H1 (cell line): ENCODE measurements at regions not wholly inside any gene's neighbourhood (a gene's known extent, or its start where the extent isn't known, plus 50 kb on each side); places are given as distances from the start of the nearest gene placed in this dataset.

ENCODE experiments used
- CTCF ChIA-PET: fragments of 300-600 bp; sonication (Branson Sonifier 250); formaldehyde crosslinking; loops from one replicate; lab custom pipeline; 2021; ENCODE audit not compliant: partially characterized antibody; lab: Charles Lee
- POLR2A ChIA-PET: fragments of 300-600 bp; sonication (Branson Sonifier 250); formaldehyde crosslinking; loops from one replicate; lab custom pipeline; 2021; ENCODE audit warnings: inconsistent platforms; ENCODE audit not compliant: partially characterized antibody; lab: Charles Lee
- DNase-seq, 2 experiments: peaks; one replicate each; pipeline versions ENCODE4 v3.0.0 to v3.0.0-alpha.2; 2010 to 2022; ENCODE audit warnings: low spot score in 2 of 2, low read depth in 1 of 2, mixed read lengths in 1 of 2
- FAIRE-seq: peaks from 2 replicates; lab custom pipeline; 2011; peaks lifted over from hg19 to GRCh38; lab: Jason Lieb, UNC
- H2AFZ ChIP-seq: 2 replicates; pipeline ENCODE4 v1.8.1; 2012; ENCODE audit warnings: low read length, inconsistent platforms
- H2AK5ac ChIP-seq: 2 replicates; pipeline ENCODE4 v1.6.1; 2013; ENCODE audit warnings: low read depth, low read length
- H2BK120ac ChIP-seq: replicated peaks from 2 replicates; pipeline ENCODE3; 2013; ENCODE audit warnings: low read depth, low read length, inconsistent platforms
- H2BK12ac ChIP-seq: 2 replicates; pipeline ENCODE4 v1.6.1; 2013; ENCODE audit warnings: low read depth, low read length
- H2BK15ac ChIP-seq: 2 replicates; pipeline ENCODE4 v1.6.1; 2013; ENCODE audit warnings: low read length
- H2BK20ac ChIP-seq: 2 replicates; pipeline ENCODE4 v1.6.1; 2013; ENCODE audit warnings: low read length
- H2BK5ac ChIP-seq: 2 replicates; pipeline ENCODE4 v1.6.1; 2013; ENCODE audit warnings: low read depth, low read length
- H3K14ac ChIP-seq: 2 replicates; pipeline ENCODE4 v1.6.1; 2013; ENCODE audit warnings: inconsistent platforms; ENCODE audit not compliant: insufficient read length
- H3K18ac ChIP-seq: 2 replicates; pipeline ENCODE4 v1.6.1; 2013; ENCODE audit warnings: low read length; ENCODE audit errors: extremely low read depth
- H3K23ac ChIP-seq: 2 replicates; pipeline ENCODE4 v1.6.1; 2013; ENCODE audit warnings: inconsistent platforms; ENCODE audit not compliant: insufficient read length
- H3K23me2 ChIP-seq: 2 replicates; pipeline ENCODE4 v1.6.1; 2013; ENCODE audit warnings: low read depth, low read length
- H3K27ac ChIP-seq: 2 replicates; pipeline ENCODE4 v1.6.1; 2011; ENCODE audit warnings: low read depth, low read length, inconsistent platforms
- H3K27me3 ChIP-seq, 4 experiments: replicated peaks in 1 of 4; 1 replicate in 1 of 4; 2 replicates in 3 of 4; pipeline versions ENCODE4 v1.6.1 to v1.8.1; 2011 to 2013; ENCODE audit warnings: low read length in 3 of 4, mild to moderate bottlenecking in 3 of 4, inconsistent platforms in 2 of 4, mixed read lengths in 2 of 4, moderate library complexity in 1 of 4; ENCODE audit not compliant: control insufficient read depth in 3 of 4, insufficient read depth in 3 of 4; ENCODE audit errors: extremely low read depth in 1 of 4
- H3K36me3 ChIP-seq, 4 experiments: 2 replicates each; pipeline versions ENCODE4 v1.6.1 to v1.8.1; 2011 to 2013; ENCODE audit warnings: mild to moderate bottlenecking in 4 of 4, low read length in 3 of 4, moderate library complexity in 2 of 4, control low read depth in 1 of 4, inconsistent platforms in 1 of 4; ENCODE audit not compliant: insufficient read depth in 4 of 4, control insufficient read depth in 2 of 4
- H3K4ac ChIP-seq: replicated peaks from 2 replicates; pipeline ENCODE3; 2013; ENCODE audit warnings: low read length, low read depth, mixed read lengths, inconsistent platforms; ENCODE audit not compliant: insufficient read length
- H3K4me1 ChIP-seq, 4 experiments: replicated peaks in 1 of 4; 1 replicate in 1 of 4; 2 replicates in 3 of 4; pipeline versions ENCODE4 v1.6.1 to v1.8.1; 2011 to 2013; ENCODE audit warnings: low read length in 3 of 4, inconsistent platforms in 2 of 4, mixed read lengths in 1 of 4; ENCODE audit not compliant: insufficient read depth in 4 of 4, control insufficient read depth in 3 of 4
- H3K4me2 ChIP-seq, 2 experiments: 2 replicates each; pipeline versions ENCODE4 v1.6.1 to v1.8.1; 2011 to 2013; ENCODE audit warnings: low read depth in 2 of 2, low read length in 2 of 2, control low read depth in 1 of 2, inconsistent platforms in 1 of 2, mild to moderate bottlenecking in 1 of 2; ENCODE audit not compliant: insufficient read depth in 1 of 2
- H3K4me3 ChIP-seq, 4 experiments: fragments of 200-600, 300-600 bp in 1 of 4; sonication (generic), shearing (Covaris generic), sonication (Bioruptor Twin) in 1 of 4; 2 replicates each; pipeline versions ENCODE4 v1.5.1 to v1.8.1; 2011 to 2016; ENCODE audit warnings: low read length in 4 of 4, low read depth in 3 of 4, control low read depth in 2 of 4, inconsistent platforms in 2 of 4, mild to moderate bottlenecking in 2 of 4, mixed read lengths in 1 of 4, moderate library complexity in 1 of 4; ENCODE audit not compliant: insufficient read depth in 2 of 4; ENCODE audit errors: extremely low read depth in 1 of 4
- H3K56ac ChIP-seq: replicated peaks from 2 replicates; pipeline ENCODE3; 2013; ENCODE audit warnings: low read depth, mild to moderate bottlenecking, mixed read lengths, low read length, inconsistent platforms; ENCODE audit not compliant: insufficient read length
- H3K79me1 ChIP-seq: 2 replicates; pipeline ENCODE4 v1.6.1; 2013; ENCODE audit warnings: low read depth, low read length, control low read depth
- H3K79me2 ChIP-seq, 2 experiments: 2 replicates each; pipeline versions ENCODE4 v1.6.1 to v1.8.1; 2012 to 2013; ENCODE audit warnings: low read length in 2 of 2, mild to moderate bottlenecking in 2 of 2, inconsistent platforms in 1 of 2; ENCODE audit not compliant: insufficient read depth in 2 of 2, control insufficient read depth in 1 of 2
- H3K9ac ChIP-seq, 4 experiments: replicated peaks in 1 of 4; 1 replicate in 1 of 4; 2 replicates in 3 of 4; pipeline versions ENCODE4 v1.6.1 to v1.8.1; 2011 to 2013; ENCODE audit warnings: low read depth in 3 of 4, low read length in 3 of 4, control low read depth in 2 of 4, mild to moderate bottlenecking in 2 of 4, moderate library complexity in 2 of 4, inconsistent platforms in 1 of 4; ENCODE audit errors: extremely low read depth in 1 of 4
- H3K9me3 ChIP-seq, 2 experiments: 2 replicates each; pipeline versions ENCODE4 v1.6.1 to v1.8.1; 2012 to 2013; ENCODE audit warnings: mild to moderate bottlenecking in 2 of 2, moderate library complexity in 2 of 2, control low read depth in 1 of 2, inconsistent platforms in 1 of 2, low read depth in 1 of 2, low read length in 1 of 2, mixed read lengths in 1 of 2; ENCODE audit not compliant: insufficient read depth in 2 of 2
- H4K20me1 ChIP-seq, 2 experiments: replicated peaks in 1 of 2; 2 replicates each; pipeline versions ENCODE3 to v1.8.1; 2011 to 2013; ENCODE audit warnings: inconsistent platforms in 2 of 2, low read length in 2 of 2, mild to moderate bottlenecking in 1 of 2; ENCODE audit not compliant: insufficient read depth in 2 of 2, control insufficient read depth in 1 of 2
- H4K5ac ChIP-seq: 2 replicates; pipeline ENCODE4 v1.6.1; 2013; ENCODE audit warnings: low read length, low read depth, mixed read lengths, inconsistent platforms; ENCODE audit not compliant: insufficient read length
- H4K8ac ChIP-seq: 2 replicates; pipeline ENCODE4 v1.8.0; 2013; ENCODE audit warnings: mild to moderate bottlenecking, moderate library complexity, low read length, inconsistent platforms; ENCODE audit not compliant: insufficient read depth; ENCODE audit errors: extremely low read depth
- H4K91ac ChIP-seq: replicated peaks from 2 replicates; pipeline ENCODE3; 2013; ENCODE audit warnings: low read length, mixed read lengths, inconsistent platforms; ENCODE audit not compliant: insufficient read length
- ASH2L ChIP-seq: fragments of 200-600, 300-600 bp; sonication (generic); IDR thresholded peaks from one replicate; pipeline ENCODE4 v1.7.1; 2017; ENCODE audit warnings: low read length
- HDAC2 ChIP-seq, 2 experiments: fragments of 300-600 bp in 1 of 2; sonication (generic) in 1 of 2; IDR thresholded peaks; 2 replicates each; pipeline ENCODE4 v1.6.1; 2011 to 2012; ENCODE audit warnings: low read depth in 2 of 2, low read length in 2 of 2, mild to moderate bottlenecking in 2 of 2, moderate library complexity in 2 of 2, borderline replicate concordance in 1 of 2, inconsistent platforms in 1 of 2
- PHF8 ChIP-seq: fragments of 200-600 bp; sonication (generic); conservative IDR thresholded peaks from 2 replicates; pipeline ENCODE4 v1.7.1; 2012; ENCODE audit warnings: low read depth, mild to moderate bottlenecking, inconsistent platforms, low read length, moderate library complexity
- RBBP5 ChIP-seq: IDR thresholded peaks from 2 replicates; pipeline ENCODE4 v1.7.1; 2012; ENCODE audit warnings: low read depth, mild to moderate bottlenecking, inconsistent platforms, low read length, moderate library complexity, borderline replicate concordance
- SP2 ChIP-seq: IDR thresholded peaks from 2 replicates; pipeline ENCODE4 v1.6.1; 2012; ENCODE audit warnings: mild to moderate bottlenecking, low read length, inconsistent platforms
- WGBS, 2 experiments: shearing (Covaris generic) in 1 of 2; methylation state at CpG; one replicate each; pipeline versions ENCODE4 v1.1.6 to v1.1.7; 2013 to 2015; ENCODE audit warnings: low lambda C conversion rate in 2 of 2, mixed read lengths in 2 of 2, inconsistent platforms in 1 of 2, low coverage in 1 of 2, missing lambda C conversion rate in 1 of 2; ENCODE audit not compliant: insufficient replicate concordance in 2 of 2, insufficient coverage in 1 of 2, insufficient read length in 1 of 2; ENCODE audit errors: extremely low coverage in 1 of 2, missing lambda C conversion rate in 1 of 2; 5-methylcytosine and 5-hydroxymethylcytosine counted together

GRCh38 chr11:21798216-21798615, 394.7 kb upstream of the ANO5 start:
- no peak overlapping the region for H3K4me2 ChIP-seq
- DNase-seq (no peak), FAIRE-seq (no peak)
- H4K91ac ChIP-seq = no peak overlapping the region
- TF ChIP-seq ASH2L (no peak), PHF8 (no peak), HDAC2 (IDR thresholded peaks at IDR 0.05; ENCODE audit: borderline replicate concordance in 1 of 2, low read depth in 2 of 2, low read length in 2 of 2) (no peak), SP2 (no peak), RBBP5 (no peak)
- H2BK5ac ChIP-seq = no peak overlapping the region
- H3K4me3 ChIP-seq = no peak overlapping the region
- no peak overlapping the region for H2BK12ac ChIP-seq
- no peaks in the 10 kb centered on the region for H3K36me3 ChIP-seq
- H4K5ac ChIP-seq = no peak overlapping the region
- H3K23me2 ChIP-seq = no peaks in the 10 kb centered on the region
- no peaks in the 10 kb centered on the region for H3K27me3 ChIP-seq
- H3K23ac ChIP-seq = no peak overlapping the region
- no peak overlapping the region for H2BK20ac ChIP-seq
- 87% methylated on average over 2 of the region's 2 CpGs; no CpG with 5 or more reads in 1 of the 2 experiments for WGBS, 2 experiments
- H3K4me1 ChIP-seq = no peaks in the 10 kb centered on the region
- no peak overlapping the region for H3K27ac ChIP-seq
- H3K18ac ChIP-seq = no peak overlapping the region
- H3K79me1 ChIP-seq = no peaks in the 10 kb centered on the region
- ChIA-PET POLR2A (no interaction called here), CTCF (no interaction called here)
- no peaks in the 10 kb centered on the region for H3K79me2 ChIP-seq
- H2BK120ac ChIP-seq = no peak overlapping the region
- no peaks in the 10 kb centered on the region for H3K9me3 ChIP-seq
- no peak overlapping the region for H3K56ac ChIP-seq
- H3K14ac ChIP-seq = no peak overlapping the region
- H4K20me1 ChIP-seq = no peaks in the 10 kb centered on the region
- no peak overlapping the region for H4K8ac ChIP-seq
- H3K4ac ChIP-seq = no peak overlapping the region
- no peak overlapping the region for H2AK5ac ChIP-seq
- no peak overlapping the region for H2BK15ac ChIP-seq
- H3K9ac ChIP-seq = no peak overlapping the region
- H2AFZ ChIP-seq = no peak overlapping the region
